Esophagus mucosa (tissue), 1 donor: ENCODE measurements at regions not wholly inside any gene's neighbourhood (a gene's known extent, or its start where the extent isn't known, plus 50 kb on each side); places are given as distances from the start of the nearest gene placed in this dataset.
"Not testable (repeated sequence)": the region's sequence is repeated elsewhere in the genome, so short reads cannot be mapped to it uniquely, and the experiment has no call there.

ENCODE experiments used
- ATAC-seq: fragments of 200-7000 bp; cut with Tn5 transposase; one replicate; pipeline ENCODE4 v1.9.1; 2020
- donor health status: DM: yes; HTN: yes; CAD: no.

DNA sequence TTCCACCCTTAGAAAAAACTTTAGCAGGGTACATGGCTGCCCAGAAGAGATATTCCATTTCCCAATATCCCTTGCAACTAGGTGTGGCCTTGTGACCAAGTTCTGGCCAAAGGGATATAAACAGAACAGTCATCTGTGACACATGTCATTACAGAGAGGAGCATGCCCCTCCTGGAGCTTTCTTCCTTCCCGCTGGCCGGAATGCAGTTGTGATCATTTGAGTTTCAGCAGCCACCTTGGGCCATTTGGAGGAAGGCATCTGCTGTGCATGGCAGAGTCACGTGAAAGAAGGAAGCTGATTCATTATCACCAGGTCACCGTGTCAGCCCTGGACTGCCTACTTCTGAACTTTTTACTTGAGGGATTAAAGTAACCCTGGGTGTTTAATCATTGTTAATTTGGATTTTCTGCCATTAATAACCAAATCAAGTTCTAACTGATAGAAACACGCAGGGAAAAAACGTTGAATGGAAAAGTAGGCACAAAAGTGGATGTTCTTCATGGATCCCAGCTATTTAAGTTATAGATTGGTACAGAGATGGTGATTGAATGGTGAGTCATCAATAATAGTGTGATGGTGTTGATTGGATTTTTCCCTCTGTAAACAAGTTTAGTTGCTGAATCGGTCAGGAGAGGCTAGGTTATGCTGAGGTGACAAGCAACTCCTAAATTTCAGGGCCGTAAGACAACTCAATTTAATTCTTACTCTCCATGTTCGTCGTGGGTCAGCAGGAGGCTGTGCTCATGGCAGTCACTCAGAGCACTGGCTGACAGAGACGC lies 80.7 kb upstream of the CCDC167 start:
- ATAC-seq, result peak; percentile 56

GRCh38 chr6:37579444-37580067 lies 79.9 kb upstream of the CCDC167 start:
- ATAC-seq, result no peak

GRCh38 chr6:37578104-37578503 lies 78.4 kb upstream of the CCDC167 start:
- no peak for ATAC-seq

- ATAC-seq, result peak; percentile 89
Observed at GRCh38 chr6:37576336-37576737, 76.6 kb upstream of the CCDC167 start.

DNA sequence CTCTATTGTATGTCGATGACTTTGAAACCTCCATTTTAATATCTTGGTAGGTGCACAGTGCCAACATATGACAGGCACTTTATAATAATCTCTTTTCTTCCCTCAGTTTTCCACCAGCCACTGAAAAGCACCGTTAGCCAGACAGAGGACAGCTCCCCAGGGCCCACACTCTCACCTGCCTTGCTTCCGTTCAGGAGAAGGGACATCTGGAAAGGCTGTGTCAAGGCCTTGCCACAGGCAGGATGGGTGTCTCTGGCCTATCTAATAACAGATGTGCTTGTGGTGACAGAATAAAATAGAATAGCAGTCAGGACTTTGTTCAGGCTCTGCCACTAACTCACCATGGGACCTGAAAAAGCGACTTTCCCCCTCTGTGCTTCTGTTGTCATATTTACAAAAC lies 75.5 kb upstream of the CCDC167 start:
- no peak for ATAC-seq

DNA sequence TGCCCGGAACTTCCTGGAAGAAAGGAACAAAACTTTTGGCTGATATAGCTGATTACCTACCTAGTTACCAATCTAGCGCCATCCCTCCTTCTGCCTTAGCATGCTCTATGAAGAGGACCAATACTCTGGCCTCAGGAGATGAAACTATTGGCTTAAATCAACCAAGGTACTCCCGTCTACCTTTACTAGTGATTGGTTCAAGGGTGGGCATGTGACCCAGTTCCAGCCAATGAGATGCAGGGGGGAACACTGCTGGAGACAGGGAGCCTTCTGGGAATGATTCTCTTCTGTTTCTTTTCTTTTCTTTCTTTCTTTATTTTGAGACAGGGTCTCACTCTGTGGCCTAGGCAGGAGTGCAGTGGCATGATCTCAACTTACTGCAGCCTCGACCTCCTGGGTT lies 72.6 kb upstream of the CCDC167 start:
- no peak for ATAC-seq

DNA sequence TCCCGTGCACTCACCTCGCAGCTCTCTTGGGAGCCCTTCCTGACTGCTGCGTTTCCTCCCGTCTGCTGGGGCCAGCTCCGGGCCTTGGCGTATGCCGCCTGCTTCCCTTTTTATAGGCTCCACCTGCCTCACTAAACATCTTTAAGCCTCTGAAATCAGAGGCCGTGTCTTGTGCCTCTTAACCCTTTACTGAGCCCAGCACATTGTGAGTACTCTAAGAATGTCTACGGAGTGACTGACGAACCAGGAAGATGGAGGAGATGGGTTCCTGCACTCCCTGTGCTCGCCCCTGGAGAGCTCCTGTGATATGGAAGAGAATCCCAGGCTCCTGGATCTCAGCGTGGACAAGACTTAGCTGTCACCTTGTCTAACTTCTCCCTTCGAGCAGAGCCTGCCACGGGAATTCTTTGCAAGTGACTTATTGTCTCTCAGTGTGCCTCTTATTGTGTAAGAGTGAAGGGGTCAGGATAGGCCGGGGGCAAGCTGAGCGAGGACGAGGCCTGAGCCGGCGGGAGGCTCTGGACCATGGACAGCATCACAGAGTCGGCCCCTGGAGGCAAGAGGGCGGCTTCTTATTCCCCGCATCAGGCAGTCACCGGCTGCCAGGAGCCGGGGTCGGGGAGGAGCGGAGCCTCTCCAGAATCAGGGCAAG lies 70.9 kb upstream of the CCDC167 start:
- no peak for ATAC-seq

DNA sequence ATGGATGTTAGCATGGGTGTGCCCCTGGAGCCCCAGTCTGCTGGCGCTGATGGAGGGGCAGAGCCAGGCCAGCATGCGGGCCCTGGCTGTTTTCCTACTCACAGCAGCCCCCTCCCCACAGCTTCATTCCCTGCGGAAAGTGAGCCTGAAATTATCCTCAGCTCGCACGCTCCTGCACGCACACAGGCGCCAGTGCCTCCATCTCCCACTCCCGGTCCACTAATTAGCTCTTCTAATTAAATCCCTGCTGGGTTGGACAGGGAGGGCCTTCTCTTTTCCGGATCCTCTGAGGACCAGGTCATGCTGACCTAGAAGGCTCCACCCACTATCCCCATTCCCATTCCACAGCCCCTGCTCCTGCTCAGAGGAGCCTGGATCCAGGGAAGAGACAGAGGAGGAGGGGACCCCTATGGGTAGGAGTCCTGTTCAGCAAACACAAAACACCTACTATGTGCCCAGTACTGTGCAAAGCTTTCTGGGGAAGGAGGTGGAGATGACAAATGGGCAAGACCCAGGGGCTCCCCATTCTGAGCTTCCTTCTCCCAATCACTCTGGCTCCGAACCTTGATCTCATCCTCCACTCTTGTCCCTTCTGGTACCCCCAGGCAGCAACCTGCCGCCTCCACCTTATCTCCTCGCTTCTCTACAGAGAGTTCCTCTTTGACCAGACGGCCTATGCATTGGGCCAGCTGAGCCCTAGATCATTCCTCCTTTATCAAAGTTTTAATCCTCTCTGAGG lies 70.2 kb upstream of the CCDC167 start:
- ATAC-seq, result no peak

DNA sequence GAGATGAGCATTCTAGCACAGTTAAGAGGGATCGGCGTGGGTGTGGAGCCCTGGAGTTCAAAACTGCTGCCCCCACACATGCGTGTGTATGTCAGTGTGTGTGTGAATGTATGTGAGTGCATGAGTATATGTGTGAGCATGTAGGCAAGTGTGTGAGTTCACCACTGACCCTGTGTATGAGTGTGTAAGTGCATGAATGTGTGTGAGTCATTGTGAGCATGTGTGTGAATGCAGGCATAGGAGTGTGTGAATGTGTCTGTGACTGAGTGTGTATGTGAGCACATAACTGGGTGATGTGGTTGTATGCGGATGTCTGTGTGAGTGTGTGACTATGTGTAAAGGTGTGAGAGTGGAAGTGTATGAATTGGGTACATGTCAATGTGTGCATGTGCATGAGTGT lies 69.6 kb upstream of the CCDC167 start:
- no peak for ATAC-seq

DNA sequence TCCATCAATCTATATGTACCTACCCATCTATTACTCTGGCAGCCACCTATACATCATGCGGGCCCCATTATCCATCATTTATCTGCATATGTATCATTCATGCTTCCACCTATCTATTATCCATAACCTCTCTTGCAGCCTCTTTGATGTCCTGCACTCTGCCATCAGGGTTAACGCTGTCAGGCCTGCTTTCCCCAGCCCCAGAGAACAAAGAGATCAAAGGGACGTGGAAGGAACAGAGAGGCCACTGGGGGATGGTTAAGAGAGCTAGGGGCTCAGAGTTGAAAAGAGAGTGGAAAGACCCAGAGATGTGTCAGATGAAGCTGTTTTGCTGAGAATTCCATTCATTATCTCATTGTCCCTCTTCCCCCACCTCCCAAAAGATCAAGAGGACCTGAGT lies 67.3 kb upstream of the CCDC167 start:
- ATAC-seq, result no peak

- ATAC-seq, result peak; percentile 77
Observed at GRCh38 chr6:37566111-37566949, 66.6 kb upstream of the CCDC167 start.

DNA sequence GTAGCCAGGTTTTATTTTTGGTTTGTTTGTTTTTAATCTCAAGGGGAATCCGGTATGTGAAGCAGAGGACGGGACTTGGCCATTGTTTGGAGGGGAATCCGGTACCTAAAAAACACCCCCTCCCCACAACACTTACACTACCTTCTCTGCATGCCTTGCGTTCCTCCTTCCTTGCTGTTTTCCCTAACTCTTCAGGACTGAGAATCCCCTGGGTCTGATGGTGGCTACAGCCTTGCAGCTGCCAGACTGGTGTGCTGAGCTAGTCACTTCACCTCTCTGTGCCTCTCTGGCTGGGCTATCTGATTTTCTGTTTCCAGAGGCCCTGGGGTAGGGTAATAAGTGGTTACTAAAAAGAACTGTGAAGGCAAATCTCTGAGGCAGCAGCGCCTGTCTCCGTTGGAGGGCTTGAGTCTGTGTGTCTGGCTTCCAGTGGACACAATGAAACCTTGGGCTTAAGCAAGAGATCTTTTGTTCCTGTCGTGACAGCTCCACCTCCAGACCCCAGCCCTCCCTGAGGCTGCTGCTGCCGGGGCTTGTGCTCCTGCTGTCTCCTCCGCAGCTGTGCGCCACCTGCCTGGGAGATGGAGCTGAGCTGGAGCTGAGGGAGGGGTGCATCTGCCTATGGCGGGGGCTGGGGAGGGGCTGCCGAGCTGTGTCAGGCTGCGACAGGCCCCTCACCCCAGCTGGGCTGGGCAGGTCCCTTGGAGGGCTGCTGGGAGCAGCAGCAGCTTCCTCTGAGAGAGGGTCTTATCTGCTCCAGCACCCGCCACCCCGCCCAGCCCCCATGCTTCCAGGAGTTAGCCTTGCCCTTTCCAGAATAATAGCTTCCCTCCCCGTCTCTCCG lies 65.8 kb upstream of the CCDC167 start:
- ATAC-seq, result no peak

DNA sequence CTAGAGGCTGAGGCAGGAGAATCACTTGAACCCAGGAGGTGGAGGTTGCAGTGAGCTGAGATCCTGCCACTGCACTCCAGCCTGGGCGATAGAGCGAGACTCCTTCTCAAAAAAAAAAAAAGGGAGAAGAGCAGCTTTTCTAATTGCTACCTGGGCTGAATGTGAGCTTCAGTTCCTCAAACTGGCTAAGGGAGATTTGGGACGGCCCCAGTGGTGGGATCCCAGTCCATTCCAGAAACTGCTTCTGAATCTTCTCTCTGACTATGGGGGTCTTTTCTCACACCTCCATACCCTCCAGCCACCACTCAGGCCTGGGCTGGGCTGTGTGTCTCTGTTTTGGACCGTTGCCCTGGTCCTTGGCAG lies 63.2 kb upstream of the CCDC167 start:
- ATAC-seq, result not testable (repeated sequence)

DNA sequence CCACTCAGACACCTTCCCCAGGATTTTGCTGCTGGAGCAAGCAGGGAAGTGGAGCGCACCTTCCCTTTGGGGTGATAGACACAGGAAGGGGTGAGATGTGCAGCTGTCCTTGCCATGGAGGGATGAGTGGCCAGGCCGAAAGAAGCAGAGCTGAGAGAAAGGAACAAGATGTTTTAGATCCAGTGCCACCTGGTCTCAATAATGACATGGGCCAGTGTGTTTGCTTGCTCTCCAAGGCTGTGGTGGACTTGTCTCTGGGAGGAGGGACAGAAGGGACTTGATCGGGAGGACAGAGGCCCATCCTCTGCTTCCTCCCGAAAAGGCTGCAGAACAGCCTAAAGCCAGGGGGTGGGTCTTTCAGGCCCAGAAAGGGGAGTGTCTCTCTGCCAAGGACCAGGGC lies 61.7 kb upstream of the CCDC167 start:
- no peak for ATAC-seq

DNA sequence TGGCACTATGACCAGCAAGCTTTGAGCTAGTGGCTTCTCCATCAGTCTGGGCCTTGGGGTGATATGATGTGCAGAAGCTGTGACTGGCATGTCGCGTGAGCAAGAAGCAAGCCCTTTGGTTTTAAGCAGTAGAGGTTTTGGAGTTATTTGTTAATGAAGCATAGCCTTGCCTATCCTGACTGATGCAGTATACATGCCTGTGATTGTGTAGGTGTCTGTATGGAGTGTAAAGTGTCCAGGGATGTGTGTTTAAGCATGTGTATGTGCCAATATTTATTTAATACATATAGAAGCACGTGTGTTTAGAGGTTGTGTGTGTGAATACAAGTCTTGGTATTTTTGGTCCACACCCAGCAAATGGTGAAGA lies 61.0 kb upstream of the CCDC167 start:
- ATAC-seq, result no peak

DNA sequence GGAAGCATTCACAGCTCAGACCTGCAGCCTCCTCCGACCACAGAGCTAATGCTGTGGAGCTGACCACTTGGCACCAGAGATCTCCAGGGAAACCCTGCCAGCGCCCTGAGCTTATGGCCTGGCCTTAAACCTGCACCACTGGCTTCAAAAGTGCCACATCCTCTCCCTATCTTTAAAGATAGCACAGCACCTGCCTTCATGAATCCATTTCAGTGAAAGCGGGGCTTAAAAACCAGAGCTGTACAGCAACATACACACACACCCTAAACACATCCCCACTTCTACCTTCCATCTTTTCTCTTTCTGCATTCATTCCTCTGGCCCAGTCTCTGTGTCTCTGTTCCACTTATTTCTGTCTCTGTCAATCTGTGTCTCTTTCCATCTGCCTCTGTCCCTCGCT lies 59.8 kb upstream of the CCDC167 start:
- no peak for ATAC-seq

- ATAC-seq, result no peak
Observed at GRCh38 chr6:37559050-37559449, 59.4 kb upstream of the CCDC167 start.

DNA sequence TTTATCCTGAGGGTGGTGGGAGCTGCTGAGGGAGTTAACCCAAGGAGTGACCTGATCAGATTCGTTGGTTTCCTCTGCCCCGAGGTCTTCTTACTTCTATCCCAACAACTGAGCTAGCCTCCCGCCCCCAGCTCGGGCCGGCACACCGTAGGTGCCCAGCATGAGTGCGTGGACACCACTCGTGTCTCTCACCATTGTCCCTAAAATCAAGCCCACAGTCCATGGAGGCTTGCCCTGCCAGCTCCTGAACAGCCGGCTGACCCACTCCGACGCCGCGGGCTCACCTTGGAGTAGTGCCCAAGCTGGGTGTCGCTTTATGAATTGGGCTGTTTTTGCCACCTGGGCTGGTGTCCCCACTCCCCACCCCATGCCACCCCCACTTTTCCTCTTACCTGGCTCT lies 59.0 kb upstream of the CCDC167 start:
- ATAC-seq, result no peak

GRCh38 chr6:37558168-37558567 lies 58.5 kb upstream of the CCDC167 start:
- ATAC-seq, result peak; percentile 23

DNA sequence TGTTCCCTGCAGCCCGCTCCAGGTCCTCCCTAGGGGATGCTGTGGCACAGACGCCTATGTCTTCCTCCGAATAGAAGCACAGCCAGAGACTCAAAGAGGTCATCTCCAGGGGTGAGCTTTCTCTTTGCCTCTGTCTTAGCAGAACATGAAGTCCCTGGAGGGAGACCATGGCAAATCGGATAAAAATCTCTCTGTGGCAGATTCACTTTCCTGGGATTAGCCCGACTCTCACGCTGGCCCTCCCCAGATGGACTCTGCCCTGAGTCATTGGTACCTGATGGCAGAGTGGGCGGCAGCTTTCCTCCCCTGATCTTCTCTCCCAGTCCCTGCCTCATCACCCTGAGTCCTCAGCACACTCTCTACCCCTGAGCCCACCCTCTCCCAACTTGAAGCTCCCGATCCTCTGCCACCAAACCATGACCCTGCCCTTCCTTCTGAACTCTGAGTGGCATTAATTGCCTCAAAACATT lies 58.0 kb upstream of the CCDC167 start:
- no peak for ATAC-seq

DNA sequence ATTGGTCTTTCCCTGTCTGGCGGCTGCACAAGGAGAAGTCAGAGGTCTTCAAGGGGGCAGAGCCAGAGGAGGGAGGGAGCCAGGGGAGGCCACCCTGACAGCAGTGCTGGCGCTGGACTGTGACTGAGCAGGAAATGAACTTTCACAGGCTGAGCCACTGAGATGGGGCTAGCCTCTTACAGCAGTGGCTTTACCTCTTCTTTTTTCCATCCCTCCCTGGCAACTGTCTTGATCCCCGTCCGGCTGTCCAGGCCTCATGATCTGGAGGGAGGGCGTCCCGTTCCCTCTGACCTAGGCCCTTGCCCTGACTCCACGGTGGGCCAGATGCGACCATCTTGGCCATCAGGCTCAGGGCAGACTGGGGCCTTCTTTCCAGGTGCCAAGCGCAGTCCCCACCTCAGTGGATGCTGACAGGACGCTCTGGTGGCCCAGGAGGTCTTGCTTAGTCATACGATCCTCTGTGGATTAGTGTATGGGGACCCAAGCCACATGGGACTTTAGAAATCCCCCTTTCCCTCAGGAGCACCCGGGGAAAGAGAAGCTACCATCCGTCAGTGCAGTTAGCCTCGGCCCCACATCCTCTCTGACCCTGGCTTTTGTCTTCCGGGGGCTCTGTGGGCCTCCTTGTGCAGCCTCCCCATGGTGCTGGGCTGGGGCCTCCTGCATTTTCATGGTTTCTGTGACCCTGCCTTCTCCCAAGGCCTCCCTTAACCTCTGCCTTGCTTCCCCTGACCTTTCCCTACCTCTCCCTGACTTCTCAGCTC lies 57.4 kb upstream of the CCDC167 start:
- no peak for ATAC-seq
